Peyer's patch (tissue), 4 donors: ENCODE measurements at regions not wholly inside any gene's neighbourhood (a gene's known extent, or its start where the extent isn't known, plus 50 kb on each side); places are given as distances from the start of the nearest gene placed in this dataset.

Experiments used
- POLR2A ChIP-seq, 2 donors: fragments of 450-650 bp; IDR thresholded peaks; one replicate each; pipeline ENCODE4 v1.5.1; 2017; ENCODE audit warnings: antibody characterized with exemption in 2 of 2, mild to moderate bottlenecking in 2 of 2, moderate library complexity in 2 of 2
- TF ChIP-seq, protein P1 (sequence below), 6 experiments: fragments of 450-650 bp in 4 of 6; fragments of 200-600 bp in 2 of 6; sonication (generic) in 1 of 6; IDR thresholded peaks; one replicate each; pipeline ENCODE4 v1.5.1; 2017 to 2019; ENCODE audit warnings: antibody characterized with exemption in 6 of 6, mild to moderate bottlenecking in 3 of 6, moderate library complexity in 1 of 6

DNA sequence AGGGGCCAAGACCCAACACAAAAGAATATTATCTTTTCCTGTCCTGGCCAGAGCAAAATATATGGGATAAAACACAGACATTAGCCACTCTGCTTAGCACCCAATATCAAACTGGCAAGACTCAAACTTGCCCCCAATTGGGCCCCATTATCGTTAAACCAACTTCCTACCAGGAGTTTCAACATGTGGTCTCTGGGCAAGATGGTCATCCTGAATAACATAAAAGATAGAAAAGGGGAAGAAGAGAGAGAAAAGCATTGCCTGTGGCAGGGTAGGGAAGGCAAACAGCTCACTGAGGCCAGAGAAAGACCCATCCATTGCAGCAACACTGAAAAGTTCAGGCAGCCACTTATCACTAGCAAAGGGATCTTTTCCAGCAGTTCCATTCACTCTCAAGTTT lies 502.1 kb downstream of the KIF2B start:
- TF ChIP-seq, protein P1, sequence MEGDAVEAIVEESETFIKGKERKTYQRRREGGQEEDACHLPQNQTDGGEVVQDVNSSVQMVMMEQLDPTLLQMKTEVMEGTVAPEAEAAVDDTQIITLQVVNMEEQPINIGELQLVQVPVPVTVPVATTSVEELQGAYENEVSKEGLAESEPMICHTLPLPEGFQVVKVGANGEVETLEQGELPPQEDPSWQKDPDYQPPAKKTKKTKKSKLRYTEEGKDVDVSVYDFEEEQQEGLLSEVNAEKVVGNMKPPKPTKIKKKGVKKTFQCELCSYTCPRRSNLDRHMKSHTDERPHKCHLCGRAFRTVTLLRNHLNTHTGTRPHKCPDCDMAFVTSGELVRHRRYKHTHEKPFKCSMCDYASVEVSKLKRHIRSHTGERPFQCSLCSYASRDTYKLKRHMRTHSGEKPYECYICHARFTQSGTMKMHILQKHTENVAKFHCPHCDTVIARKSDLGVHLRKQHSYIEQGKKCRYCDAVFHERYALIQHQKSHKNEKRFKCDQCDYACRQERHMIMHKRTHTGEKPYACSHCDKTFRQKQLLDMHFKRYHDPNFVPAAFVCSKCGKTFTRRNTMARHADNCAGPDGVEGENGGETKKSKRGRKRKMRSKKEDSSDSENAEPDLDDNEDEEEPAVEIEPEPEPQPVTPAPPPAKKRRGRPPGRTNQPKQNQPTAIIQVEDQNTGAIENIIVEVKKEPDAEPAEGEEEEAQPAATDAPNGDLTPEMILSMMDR (IDR thresholded peaks at IDR 0.05) = no peak
- TF ChIP-seq POLR2A (IDR thresholded peaks at IDR 0.05) = no peak
